ENCODE measurements at regions not wholly inside any gene's neighbourhood (a gene's known extent, or its start where the extent isn't known, plus 50 kb on each side); places are given as distances from the start of the nearest gene placed in this dataset.
A peak's percentile ranks its signal among the peaks of the same experiment; 100 is the strongest.
"Not testable (repeated sequence)": the region's sequence is repeated elsewhere in the genome, so short reads cannot be mapped to it uniquely, and the experiment has no call there.

DNA sequence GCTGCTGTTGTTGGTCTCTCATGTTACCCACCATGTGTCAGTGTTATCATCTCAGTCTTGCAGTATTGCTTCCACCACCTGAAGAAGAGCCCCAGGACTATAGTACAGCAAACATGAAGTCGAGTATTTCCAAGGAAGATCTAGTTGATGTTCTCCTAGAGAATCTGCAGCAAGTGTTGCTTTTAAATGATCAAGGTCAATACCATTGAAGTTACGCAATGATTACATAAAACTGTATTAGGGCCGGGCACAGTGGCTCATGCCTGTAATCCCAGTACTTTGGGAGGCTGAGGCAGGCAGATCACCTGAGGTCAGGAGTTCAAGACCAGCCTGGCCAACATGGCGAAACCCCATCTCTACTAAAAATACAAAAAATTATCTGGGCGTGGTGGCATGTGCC, 173.9 kb downstream of the TJP1 start:
- H3K4me3 ChIP-seq (ENCODE audit: control insufficient read depth, low read depth, low read length) = not testable (repeated sequence)

DNA sequence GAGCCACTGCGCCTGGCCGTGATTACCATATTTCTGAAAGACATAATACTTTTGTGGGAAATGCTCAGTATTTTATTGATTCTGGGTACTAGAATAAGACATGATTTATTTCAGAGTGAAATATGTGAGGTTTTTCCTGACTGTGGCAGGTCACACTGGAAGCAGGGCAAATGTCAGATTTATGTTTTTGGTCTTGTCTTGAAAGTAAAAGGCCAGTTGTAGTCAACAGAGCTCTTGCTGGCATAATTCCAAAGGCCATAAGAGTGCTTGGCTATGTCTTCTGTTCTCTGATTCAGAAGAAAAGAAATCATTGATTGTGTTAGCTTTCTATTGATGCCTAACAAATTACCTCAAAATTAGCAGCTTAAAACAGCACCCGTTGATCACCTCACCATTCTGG, 176.4 kb downstream of the TJP1 start:
- TF ChIP-seq, protein P1, sequence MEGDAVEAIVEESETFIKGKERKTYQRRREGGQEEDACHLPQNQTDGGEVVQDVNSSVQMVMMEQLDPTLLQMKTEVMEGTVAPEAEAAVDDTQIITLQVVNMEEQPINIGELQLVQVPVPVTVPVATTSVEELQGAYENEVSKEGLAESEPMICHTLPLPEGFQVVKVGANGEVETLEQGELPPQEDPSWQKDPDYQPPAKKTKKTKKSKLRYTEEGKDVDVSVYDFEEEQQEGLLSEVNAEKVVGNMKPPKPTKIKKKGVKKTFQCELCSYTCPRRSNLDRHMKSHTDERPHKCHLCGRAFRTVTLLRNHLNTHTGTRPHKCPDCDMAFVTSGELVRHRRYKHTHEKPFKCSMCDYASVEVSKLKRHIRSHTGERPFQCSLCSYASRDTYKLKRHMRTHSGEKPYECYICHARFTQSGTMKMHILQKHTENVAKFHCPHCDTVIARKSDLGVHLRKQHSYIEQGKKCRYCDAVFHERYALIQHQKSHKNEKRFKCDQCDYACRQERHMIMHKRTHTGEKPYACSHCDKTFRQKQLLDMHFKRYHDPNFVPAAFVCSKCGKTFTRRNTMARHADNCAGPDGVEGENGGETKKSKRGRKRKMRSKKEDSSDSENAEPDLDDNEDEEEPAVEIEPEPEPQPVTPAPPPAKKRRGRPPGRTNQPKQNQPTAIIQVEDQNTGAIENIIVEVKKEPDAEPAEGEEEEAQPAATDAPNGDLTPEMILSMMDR (conservative IDR thresholded peaks at IDR 0.05; ENCODE audit: control insufficient read depth, insufficient read depth, low read depth, low read length) = no peak
- no peak for DNase-seq (ENCODE audit: low read depth)
- H3K4me3 ChIP-seq (ENCODE audit: control insufficient read depth, low read depth, low read length) = no peak overlapping the region

More for the DNA sequence above, 173.9 kb downstream of the TJP1 start:
- DNase-seq (ENCODE audit: low read depth) = not testable (repeated sequence)

DNA sequence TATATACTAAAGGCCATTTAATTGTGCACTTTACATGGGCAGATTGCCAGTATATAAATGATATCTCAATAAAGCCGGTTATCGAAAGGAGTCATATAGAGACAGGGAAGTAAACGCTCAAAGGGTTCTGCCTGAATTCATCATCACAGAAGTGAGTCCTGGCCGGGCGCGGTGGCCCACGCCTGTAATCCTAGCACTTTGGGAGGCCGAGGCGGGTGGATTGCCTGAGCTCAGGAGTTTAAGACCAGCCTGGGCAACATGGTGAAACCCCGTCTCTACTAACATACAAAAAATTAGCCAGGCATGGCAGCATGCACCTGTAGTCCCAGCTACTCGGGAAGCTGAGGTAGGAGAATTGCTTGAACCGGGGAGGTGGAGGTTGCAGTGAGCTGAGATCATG, 177.9 kb downstream of the TJP1 start:
- DNase-seq (ENCODE audit: low read depth); H3K4me3 ChIP-seq (ENCODE audit: control insufficient read depth, low read depth, low read length): not testable (repeated sequence)

DNA sequence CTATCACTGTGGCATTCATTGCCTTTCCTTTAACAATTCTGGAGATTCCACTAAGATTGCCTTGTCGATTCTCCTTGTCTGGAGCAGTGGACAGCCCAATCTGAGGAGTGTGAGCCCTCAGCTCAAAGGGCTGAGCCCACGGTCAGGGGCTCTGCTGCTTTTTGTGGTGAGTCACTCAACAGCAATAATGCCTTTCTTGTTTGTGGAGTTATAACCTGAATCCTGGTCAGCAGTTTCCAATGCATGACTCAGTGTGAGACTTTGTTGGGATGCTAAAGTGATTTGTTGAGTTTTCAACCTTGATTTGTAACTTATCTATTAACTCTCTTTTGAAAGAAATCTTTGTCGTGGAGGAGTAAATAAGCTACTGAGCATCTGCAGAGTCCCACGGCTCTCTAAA, 183.5 kb downstream of the TJP1 start:
- peak; percentile 1 for DNase-seq (ENCODE audit: low read depth)
- TF ChIP-seq, protein P1 (conservative IDR thresholded peaks at IDR 0.05; ENCODE audit: control insufficient read depth, insufficient read depth, low read depth, low read length) = no peak
- H3K4me3 ChIP-seq (ENCODE audit: control insufficient read depth, low read depth, low read length) = no peak overlapping the region

DNA sequence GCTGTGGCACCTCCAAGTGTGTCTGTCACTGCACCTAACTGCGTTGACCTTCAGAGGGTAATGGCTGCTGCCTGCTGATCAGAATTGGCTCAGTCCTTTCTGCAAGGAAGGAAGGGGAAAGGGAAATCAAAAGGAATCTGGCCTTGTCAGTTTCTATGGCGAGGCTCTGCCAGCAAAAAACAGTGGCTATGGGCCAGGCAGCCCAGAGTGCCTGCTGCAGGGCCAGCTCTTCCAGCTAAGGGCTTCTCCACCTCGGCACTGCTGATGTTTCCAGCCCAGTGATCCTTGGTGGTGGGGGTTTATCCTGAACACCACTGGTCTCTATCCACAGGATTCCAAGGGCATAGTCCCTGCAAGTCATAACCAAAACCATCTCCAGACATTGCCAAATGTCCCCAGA, 184.3 kb downstream of the TJP1 start:
- DNase-seq (ENCODE audit: low read depth) = no peak
- no peak overlapping the region for H3K4me3 ChIP-seq (ENCODE audit: control insufficient read depth, low read depth, low read length)
- TF ChIP-seq, protein P1 (conservative IDR thresholded peaks at IDR 0.05; ENCODE audit: control insufficient read depth, insufficient read depth, low read depth, low read length) = no peak

DNA sequence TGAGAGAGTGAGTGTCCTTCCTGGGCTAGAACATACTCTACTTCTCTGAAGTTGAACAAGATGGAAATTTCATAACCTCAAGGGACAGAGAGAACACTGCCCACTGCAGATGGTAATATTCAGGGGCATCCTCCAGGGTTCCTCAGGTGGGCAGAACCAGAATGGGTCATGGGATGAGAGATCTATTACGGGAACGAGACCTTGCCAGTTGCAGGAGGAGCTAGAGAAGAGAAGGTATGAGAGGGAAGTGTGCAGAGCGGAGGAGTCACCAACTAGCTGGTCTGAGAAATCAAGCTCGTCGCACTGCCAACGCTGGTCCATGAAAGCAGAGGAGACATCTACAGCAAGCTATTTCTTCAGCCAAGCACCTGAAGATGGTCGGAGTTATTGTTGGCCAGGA, 184.7 kb downstream of the TJP1 start:
- no peak for DNase-seq (ENCODE audit: low read depth)
- TF ChIP-seq, protein P1 (conservative IDR thresholded peaks at IDR 0.05; ENCODE audit: control insufficient read depth, insufficient read depth, low read depth, low read length) = no peak
- H3K4me3 ChIP-seq (ENCODE audit: control insufficient read depth, low read depth, low read length) = no peak overlapping the region

DNA sequence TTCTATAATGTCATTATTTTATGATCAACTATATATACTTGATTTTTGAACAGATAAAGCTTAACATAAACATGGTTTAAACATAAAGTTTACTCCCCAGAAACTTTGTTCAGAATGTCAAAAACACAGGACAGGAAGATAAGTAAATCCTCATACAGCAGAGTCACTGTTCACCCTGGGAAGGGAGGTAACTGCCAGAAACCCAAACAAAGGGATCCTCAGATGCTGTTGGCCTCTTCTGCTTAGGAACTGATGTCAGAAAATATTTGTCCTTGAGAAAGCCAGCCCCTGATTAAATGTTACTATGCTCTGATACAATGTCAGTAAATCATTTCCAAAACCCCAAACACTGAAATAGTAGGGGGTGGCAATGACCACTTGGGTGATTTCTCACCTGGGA, 185.3 kb downstream of the TJP1 start:
- TF ChIP-seq, protein P1 (conservative IDR thresholded peaks at IDR 0.05; ENCODE audit: control insufficient read depth, insufficient read depth, low read depth, low read length) = no peak
- DNase-seq (ENCODE audit: low read depth) = no peak
- H3K4me3 ChIP-seq (ENCODE audit: control insufficient read depth, low read depth, low read length) = no peak overlapping the region

DNA sequence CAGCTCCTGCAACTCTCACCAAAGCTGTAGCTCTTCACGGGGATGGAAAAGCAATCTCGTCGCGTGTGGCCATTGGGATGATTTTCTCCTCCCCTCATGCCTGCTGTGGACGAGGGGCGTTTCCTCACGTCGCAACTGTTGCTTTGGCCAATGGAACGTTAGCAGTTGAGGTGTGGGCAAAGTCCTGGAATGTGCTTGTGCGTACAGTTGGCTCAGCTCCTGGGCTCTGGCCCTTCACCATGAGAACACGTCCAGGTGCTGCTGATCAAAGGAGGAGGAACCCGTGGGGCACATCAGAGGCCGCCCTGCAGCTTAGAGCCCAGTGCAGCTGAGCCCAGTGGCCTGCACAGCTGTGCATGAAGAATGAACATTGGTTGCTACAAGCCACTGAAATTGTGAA, 186.1 kb downstream of the TJP1 start:
- TF ChIP-seq, protein P1 (conservative IDR thresholded peaks at IDR 0.05; ENCODE audit: control insufficient read depth, insufficient read depth, low read depth, low read length) = no peak
- DNase-seq (ENCODE audit: low read depth) = no peak
- H3K4me3 ChIP-seq (ENCODE audit: control insufficient read depth, low read depth, low read length) = no peak overlapping the region

Measured in fibroblast of mammary gland (primary cell).